HL-60 (cell line): ENCODE measurements at regions not wholly inside any gene's neighbourhood (a gene's known extent, or its start where the extent isn't known, plus 50 kb on each side); places are given as distances from the start of the nearest gene placed in this dataset.

ENCODE experiments used
- POLR2AphosphoS5 ChIP-seq: IDR thresholded peaks from 2 replicates; pipeline ENCODE4 v1.6.1; 2012; ENCODE audit warnings: low read depth
- SPI1 ChIP-seq: IDR thresholded peaks from 2 replicates; pipeline ENCODE4 v1.6.1; 2012; ENCODE audit warnings: low read depth, mild to moderate bottlenecking, borderline replicate concordance
- TF ChIP-seq, protein P1 (sequence below): IDR thresholded peaks from one replicate; pipeline ENCODE4 v1.5.1; 2011; ENCODE audit warnings: low read length, control low read depth, inconsistent platforms; ENCODE audit not compliant: insufficient read depth
- TF ChIP-seq, protein P2 (sequence below): IDR thresholded peaks from 2 replicates; pipeline ENCODE4 v1.6.1; 2012; ENCODE audit warnings: low read depth; ENCODE audit not compliant: insufficient replicate concordance

DNA sequence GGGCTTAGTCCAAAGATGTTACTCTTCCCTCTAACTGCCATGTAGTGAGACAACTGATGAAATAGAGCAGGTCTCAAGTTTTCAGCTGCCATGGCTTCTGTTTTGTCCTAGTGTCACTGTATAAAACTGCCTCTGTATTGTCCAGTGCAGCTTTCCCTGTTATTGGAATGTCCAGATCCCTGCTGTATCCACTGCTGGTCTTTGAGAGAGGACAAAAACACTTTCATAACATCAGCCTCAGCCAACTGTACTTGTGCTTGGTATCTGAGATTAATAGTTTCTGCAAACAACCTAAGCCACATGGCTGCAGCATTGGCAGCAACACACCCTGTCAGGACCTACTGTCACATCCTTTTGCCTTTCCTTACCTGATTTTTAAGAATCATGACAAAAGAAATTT, 480.2 kb downstream of the LPIN1 start:
- TF ChIP-seq, protein P1, sequence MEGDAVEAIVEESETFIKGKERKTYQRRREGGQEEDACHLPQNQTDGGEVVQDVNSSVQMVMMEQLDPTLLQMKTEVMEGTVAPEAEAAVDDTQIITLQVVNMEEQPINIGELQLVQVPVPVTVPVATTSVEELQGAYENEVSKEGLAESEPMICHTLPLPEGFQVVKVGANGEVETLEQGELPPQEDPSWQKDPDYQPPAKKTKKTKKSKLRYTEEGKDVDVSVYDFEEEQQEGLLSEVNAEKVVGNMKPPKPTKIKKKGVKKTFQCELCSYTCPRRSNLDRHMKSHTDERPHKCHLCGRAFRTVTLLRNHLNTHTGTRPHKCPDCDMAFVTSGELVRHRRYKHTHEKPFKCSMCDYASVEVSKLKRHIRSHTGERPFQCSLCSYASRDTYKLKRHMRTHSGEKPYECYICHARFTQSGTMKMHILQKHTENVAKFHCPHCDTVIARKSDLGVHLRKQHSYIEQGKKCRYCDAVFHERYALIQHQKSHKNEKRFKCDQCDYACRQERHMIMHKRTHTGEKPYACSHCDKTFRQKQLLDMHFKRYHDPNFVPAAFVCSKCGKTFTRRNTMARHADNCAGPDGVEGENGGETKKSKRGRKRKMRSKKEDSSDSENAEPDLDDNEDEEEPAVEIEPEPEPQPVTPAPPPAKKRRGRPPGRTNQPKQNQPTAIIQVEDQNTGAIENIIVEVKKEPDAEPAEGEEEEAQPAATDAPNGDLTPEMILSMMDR, result no peak
- TF ChIP-seq POLR2AphosphoS5, result no peak
- no peak for TF ChIP-seq SPI1
- TF ChIP-seq, protein P2, sequence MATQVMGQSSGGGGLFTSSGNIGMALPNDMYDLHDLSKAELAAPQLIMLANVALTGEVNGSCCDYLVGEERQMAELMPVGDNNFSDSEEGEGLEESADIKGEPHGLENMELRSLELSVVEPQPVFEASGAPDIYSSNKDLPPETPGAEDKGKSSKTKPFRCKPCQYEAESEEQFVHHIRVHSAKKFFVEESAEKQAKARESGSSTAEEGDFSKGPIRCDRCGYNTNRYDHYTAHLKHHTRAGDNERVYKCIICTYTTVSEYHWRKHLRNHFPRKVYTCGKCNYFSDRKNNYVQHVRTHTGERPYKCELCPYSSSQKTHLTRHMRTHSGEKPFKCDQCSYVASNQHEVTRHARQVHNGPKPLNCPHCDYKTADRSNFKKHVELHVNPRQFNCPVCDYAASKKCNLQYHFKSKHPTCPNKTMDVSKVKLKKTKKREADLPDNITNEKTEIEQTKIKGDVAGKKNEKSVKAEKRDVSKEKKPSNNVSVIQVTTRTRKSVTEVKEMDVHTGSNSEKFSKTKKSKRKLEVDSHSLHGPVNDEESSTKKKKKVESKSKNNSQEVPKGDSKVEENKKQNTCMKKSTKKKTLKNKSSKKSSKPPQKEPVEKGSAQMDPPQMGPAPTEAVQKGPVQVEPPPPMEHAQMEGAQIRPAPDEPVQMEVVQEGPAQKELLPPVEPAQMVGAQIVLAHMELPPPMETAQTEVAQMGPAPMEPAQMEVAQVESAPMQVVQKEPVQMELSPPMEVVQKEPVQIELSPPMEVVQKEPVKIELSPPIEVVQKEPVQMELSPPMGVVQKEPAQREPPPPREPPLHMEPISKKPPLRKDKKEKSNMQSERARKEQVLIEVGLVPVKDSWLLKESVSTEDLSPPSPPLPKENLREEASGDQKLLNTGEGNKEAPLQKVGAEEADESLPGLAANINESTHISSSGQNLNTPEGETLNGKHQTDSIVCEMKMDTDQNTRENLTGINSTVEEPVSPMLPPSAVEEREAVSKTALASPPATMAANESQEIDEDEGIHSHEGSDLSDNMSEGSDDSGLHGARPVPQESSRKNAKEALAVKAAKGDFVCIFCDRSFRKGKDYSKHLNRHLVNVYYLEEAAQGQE, result no peak
